ENCODE measurements at regions not wholly inside any gene's neighbourhood (a gene's known extent, or its start where the extent isn't known, plus 50 kb on each side); places are given as distances from the start of the nearest gene placed in this dataset.

DNA sequence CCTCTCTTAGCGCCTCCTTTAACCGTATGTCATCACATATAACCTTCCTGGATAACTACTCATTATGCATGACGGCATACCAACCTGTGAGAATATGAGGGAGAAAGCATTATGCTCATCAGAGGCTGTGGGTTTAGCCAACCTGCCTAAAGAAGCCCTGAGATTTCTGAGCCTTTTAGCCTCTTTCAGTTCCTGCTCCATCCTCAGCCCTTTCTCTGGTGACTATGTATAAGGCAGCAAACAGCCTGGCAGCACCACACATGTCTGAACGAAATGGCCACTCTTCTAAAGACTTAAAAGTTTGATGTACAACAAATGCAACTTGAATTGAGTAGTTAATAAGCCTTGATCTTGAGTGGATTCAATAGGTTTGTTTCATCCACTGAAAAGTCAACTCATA lies 64.8 kb upstream of the SOX5 start:
- TF ChIP-seq POLR2A (IDR thresholded peaks at IDR 0.05) = no peak
- TF ChIP-seq POLR2AphosphoS5 (IDR thresholded peaks at IDR 0.05) = no peak

All from upper lobe of left lung (tissue), 4 donors.